HG03175 (cell line): ENCODE measurements at regions not wholly inside any gene's neighbourhood (a gene's known extent, or its start where the extent isn't known, plus 50 kb on each side); places are given as distances from the start of the nearest gene placed in this dataset.

Experiments
- ATAC-seq: cut with Tn5 transposase; IDR thresholded peaks from one replicate; pipeline ENCODE4 v1.9.1; 2021; ENCODE audit warnings: mild to moderate bottlenecking, moderate library complexity; ENCODE audit not compliant: unreplicated experiment

- no peak for ATAC-seq
These were observed 473.6 kb downstream of the AGTPBP1 start for GRCh38 chr9:85268131-85268530.

- no peak for ATAC-seq
These were observed 477.1 kb downstream of the AGTPBP1 start for GRCh38 chr9:85264695-85265094.

- no peak for ATAC-seq
These were observed 478.5 kb downstream of the AGTPBP1 start for GRCh38 chr9:85263288-85263687.

- no peak for ATAC-seq
These were observed 479.4 kb downstream of the AGTPBP1 start for GRCh38 chr9:85262333-85262732.

- ATAC-seq: no peak
These were observed 481.4 kb downstream of the AGTPBP1 start for GRCh38 chr9:85260275-85260845.

- ATAC-seq: peak; percentile 67
These were observed 482.9 kb downstream of the AGTPBP1 start for GRCh38 chr9:85258823-85259370.

- no peak for ATAC-seq
These were observed 483.5 kb downstream of the AGTPBP1 start for GRCh38 chr9:85258236-85258635.

- ATAC-seq: no peak
These were observed 492.5 kb downstream of the AGTPBP1 start for GRCh38 chr9:85249313-85249621.

- ATAC-seq: no peak
These were observed 493.0 kb downstream of the AGTPBP1 start for GRCh38 chr9:85248514-85249312.

- no peak for ATAC-seq
These were observed 495.2 kb downstream of the AGTPBP1 start for GRCh38 chr9:85246541-85246940.

- no peak for ATAC-seq
These were observed 496.9 kb downstream of the AGTPBP1 start for GRCh38 chr9:85244856-85245255.

- ATAC-seq: no peak
These were observed 497.8 kb downstream of the AGTPBP1 start for GRCh38 chr9:85243977-85244376.

GRCh38 chr9:85237478-85237877 is 504.3 kb downstream of the AGTPBP1 start:
- no peak for ATAC-seq

GRCh38 chr9:85230081-85230480 is 511.7 kb downstream of the AGTPBP1 start:
- ATAC-seq: no peak

GRCh38 chr9:85228111-85228855 is 513.5 kb downstream of the AGTPBP1 start:
- ATAC-seq: no peak

- no peak for ATAC-seq
These were observed 516.6 kb downstream of the AGTPBP1 start for GRCh38 chr9:85225180-85225579.

- no peak for ATAC-seq
These were observed 517.0 kb downstream of the AGTPBP1 start for GRCh38 chr9:85224729-85225128.

GRCh38 chr9:85224301-85224700 is 517.5 kb downstream of the AGTPBP1 start:
- ATAC-seq: no peak

GRCh38 chr9:85223506-85224125 is 518.1 kb downstream of the AGTPBP1 start:
- no peak for ATAC-seq

GRCh38 chr9:85216601-85217000 is 525.2 kb downstream of the AGTPBP1 start:
- ATAC-seq: no peak

- no peak for ATAC-seq
These were observed 525.8 kb downstream of the AGTPBP1 start for GRCh38 chr9:85215961-85216360.
